Hepatocyte (in vitro differentiated cells): ENCODE measurements at regions not wholly inside any gene's neighbourhood (a gene's known extent, or its start where the extent isn't known, plus 50 kb on each side); places are given as distances from the start of the nearest gene placed in this dataset.
"Not testable (repeated sequence)": the region's sequence is repeated elsewhere in the genome, so short reads cannot be mapped to it uniquely, and the experiment has no call there.

Experiments
- CTCF ChIP-seq: fragments of 200-600 bp; sonication (generic); IDR thresholded peaks from 2 replicates; pipeline ENCODE4 v1.5.1; 2016; ENCODE audit warnings: antibody characterized with exemption, mild to moderate bottlenecking; ENCODE audit not compliant: poor library complexity
- EZH2 ChIP-seq: fragments of 200-600 bp; sonication (generic); IDR thresholded peaks from 2 replicates; pipeline ENCODE4 v1.6.1; 2016; ENCODE audit warnings: antibody characterized with exemption, mild to moderate bottlenecking, borderline replicate concordance

- not testable (repeated sequence) for TF ChIP-seq CTCF, EZH2
Observed at GRCh38 chr9:63781390-63781789, 1503.6 kb downstream of the FOXD4L5 start.
